Body of pancreas (tissue), 4 donors: ENCODE measurements at regions not wholly inside any gene's neighbourhood (a gene's known extent, or its start where the extent isn't known, plus 50 kb on each side); places are given as distances from the start of the nearest gene placed in this dataset.

Experiments used
- ATAC-seq: fragments of 150-250 bp; one replicate; pipeline ENCODE4 v1.9.1; 2016
- DNase-seq, 4 donors: peaks; one replicate each; pipeline ENCODE4 v3.0.0-alpha.2; 2019
- H3K27ac ChIP-seq, 4 donors: fragments of 200-600 bp; sonication (generic); 1 replicate in 3 of 4; 2 replicates in 1 of 4; pipeline versions ENCODE4 v1.5.1 to v1.6.1; 2016 to 2019; ENCODE audit warnings: mild to moderate bottlenecking in 1 of 4, mixed read lengths in 1 of 4, moderate library complexity in 1 of 4
- H3K27me3 ChIP-seq, 2 donors: fragments of 200-600 bp; sonication (generic); one replicate each; pipeline ENCODE4 v1.6.0; 2016; ENCODE audit warnings: mild to moderate bottlenecking in 1 of 2
- H3K36me3 ChIP-seq, 2 donors: fragments of 200-600 bp; sonication (generic); replicated peaks in 1 of 2; 2 replicates each; pipeline ENCODE4 v1.5.1; 2016; ENCODE audit warnings: low read depth in 2 of 2; ENCODE audit not compliant: insufficient read depth in 1 of 2
- H3K4me1 ChIP-seq: fragments of 200-600 bp; sonication (generic); one replicate; pipeline ENCODE4 v1.6.0; 2016
- H3K4me3 ChIP-seq, 2 donors: fragments of 200-600 bp; sonication (generic); 1 replicate in 1 of 2; 2 replicates in 1 of 2; pipeline ENCODE4 v1.5.1; 2016 to 2019
- H3K9me3 ChIP-seq, 3 donors: fragments of 200-600 bp; sonication (generic); 1 replicate in 2 of 3; 2 replicates in 1 of 3; pipeline ENCODE4 v1.5.1; 2016
- CTCF ChIP-seq, 7 experiments: fragments of 450-650 bp in 4 of 7; fragments of 200-600 bp in 3 of 7; sonication (generic) in 3 of 7; IDR thresholded peaks; one replicate each; pipeline ENCODE4 v1.5.1; 2016 to 2019; ENCODE audit warnings: antibody characterized with exemption in 7 of 7
- POLR2A ChIP-seq, 3 donors: fragments of 450-650 bp; IDR thresholded peaks; one replicate each; pipeline ENCODE4 v1.6.1; 2016; ENCODE audit warnings: antibody characterized with exemption in 3 of 3, mild to moderate bottlenecking in 2 of 3
- WGBS, 2 donors: methylation state at CpG; one replicate each; pipeline ENCODE4 v1.1.5; 2017; 5-methylcytosine and 5-hydroxymethylcytosine counted together
- intact Hi-C: fragments of 100-400 bp; cut with DNase I; formaldehyde crosslinking; loops from one replicate; pipeline ENCODE4 v1.15.1; 2023

- H3K4me1 ChIP-seq: peaks cover 6% of the 10 kb centered on the region
- H3K9me3 ChIP-seq: no peaks in the 10 kb centered on the region
- H3K36me3 ChIP-seq: no peaks in the 10 kb centered on the region
- ATAC-seq: no peak
- no peak for DNase-seq
- TF ChIP-seq CTCF (IDR thresholded peaks at IDR 0.05) (no peak), POLR2A (IDR thresholded peaks at IDR 0.05) (no peak)
- H3K27me3 ChIP-seq: peaks cover 0 to 24% of the 10 kb centered on the region in 2 donors
- intact Hi-C loops: no loop called here
- no peak overlapping the region for H3K27ac ChIP-seq
- WGBS, 2 donors: 55 to 56% methylated on average over 5 of the region's 5 CpGs
- H3K4me3 ChIP-seq: no peak overlapping the region
These were observed 112.2 kb upstream of the SLC6A11 start for GRCh38 chr3:10703875-10704274.

- peaks cover 0 to 24% of the 10 kb centered on the region in 2 donors for H3K27me3 ChIP-seq
- H3K4me1 ChIP-seq: peaks cover 6% of the 10 kb centered on the region
- H3K9me3 ChIP-seq: no peaks in the 10 kb centered on the region
- no peak overlapping the region for H3K27ac ChIP-seq
- intact Hi-C loops: no loop called here
- H3K36me3 ChIP-seq: no peaks in the 10 kb centered on the region
- no peak overlapping the region for H3K4me3 ChIP-seq
- DNase-seq: no peak
- ATAC-seq: no peak
- WGBS, 2 donors: 15 to 33% methylated on average over 5 of the region's 5 CpGs
- no peak for TF ChIP-seq POLR2A (IDR thresholded peaks at IDR 0.05)
- no peak for TF ChIP-seq CTCF (IDR thresholded peaks at IDR 0.05)
These were observed 109.8 kb upstream of the SLC6A11 start for GRCh38 chr3:10706156-10706739.

- TF ChIP-seq POLR2A (IDR thresholded peaks at IDR 0.05) (no peak), CTCF (IDR thresholded peaks at IDR 0.05) (no peak)
- H3K36me3 ChIP-seq: no peaks in the 10 kb centered on the region
- no peak overlapping the region for H3K27ac ChIP-seq
- peaks cover 0 to 24% of the 10 kb centered on the region in 2 donors for H3K27me3 ChIP-seq
- DNase-seq (no peak), ATAC-seq (no peak)
- H3K9me3 ChIP-seq: no peaks in the 10 kb centered on the region
- intact Hi-C loops: no loop called here
- H3K4me1 ChIP-seq: peaks cover 6% of the 10 kb centered on the region
- 23 to 40% methylated on average over 10 of the region's 11 CpGs for WGBS, 2 donors
- H3K4me3 ChIP-seq: no peak overlapping the region
These were observed 109.2 kb upstream of the SLC6A11 start for GRCh38 chr3:10706740-10707399.

GRCh38 chr3:10707400-10708215 is 108.4 kb upstream of the SLC6A11 start:
- Histone ChIP-seq H3K27me3 (peaks cover 0 to 24% of the 10 kb centered on the region in 2 donors), H3K36me3 (no peaks in the 10 kb centered on the region)

More at GRCh38 chr3:10707400-10708215, 108.4 kb upstream of the SLC6A11 start:
- Histone ChIP-seq H3K27ac (no peak overlapping the region), H3K9me3 (no peaks in the 10 kb centered on the region), H3K4me3 (no peak overlapping the region), H3K4me1 (peaks cover 6% of the 10 kb centered on the region)
- no peak for DNase-seq
- intact Hi-C loops: no loop called here
- WGBS, 2 donors: 0 to 1% methylated on average over 2 to 58 of the region's 93 CpGs
- TF ChIP-seq CTCF (IDR thresholded peaks at IDR 0.05) (no peak), POLR2A (IDR thresholded peaks at IDR 0.05) (no peak)
- peak; percentile 33 for ATAC-seq
